ENCODE measurements at regions not wholly inside any gene's neighbourhood (a gene's known extent, or its start where the extent isn't known, plus 50 kb on each side); places are given as distances from the start of the nearest gene placed in this dataset.

GRCh38 chr6:12578097-12578496, 138.5 kb upstream of the PHACTR1 start:
- Histone ChIP-seq H3K79me1 (ENCODE audit: insufficient read depth, low read depth, low read length, poor library complexity, severe bottlenecking) (no peaks in the 10 kb centered on the region), H3K23ac (ENCODE audit: insufficient read length, low read depth, low read length) (no peak overlapping the region), H3T11ph (ENCODE audit: low read length) (no peak overlapping the region), H3K56ac (ENCODE audit: insufficient read length, low read depth, low read length) (no peak overlapping the region), H3K9me3 (ENCODE audit: control insufficient read depth, low read depth, low read length) (no peaks in the 10 kb centered on the region), H2BK12ac (ENCODE audit: insufficient read length, low read depth, low read length) (no peak overlapping the region), H3K9ac (ENCODE audit: extremely low read depth, insufficient read length, low read length) (no peak overlapping the region), H3K79me2 (ENCODE audit: insufficient read depth, low read length) (no peaks in the 10 kb centered on the region), H2BK15ac (ENCODE audit: low read depth, low read length) (no peak overlapping the region), H2BK5ac (ENCODE audit: insufficient read length, low read length) (no peak overlapping the region), H4K5ac (ENCODE audit: insufficient read length, low read depth, low read length) (no peak overlapping the region), H3K27ac (ENCODE audit: insufficient read length, low read depth, low read length) (no peak overlapping the region), H3K23me2 (ENCODE audit: insufficient read length, low read depth, low read length, poor library complexity, severe bottlenecking) (no peaks in the 10 kb centered on the region), H3K18ac (ENCODE audit: insufficient read length, low read depth, low read length) (no peak overlapping the region), H3K4ac (ENCODE audit: low read depth, low read length) (no peak overlapping the region), H2AFZ (ENCODE audit: low read length) (no peak overlapping the region), H4K91ac (ENCODE audit: insufficient read length, low read depth, low read length) (no peak overlapping the region), H2AK5ac (ENCODE audit: insufficient read length, low read length) (no peak overlapping the region), H2BK120ac (ENCODE audit: low read depth, low read length, poor library complexity, severe bottlenecking) (no peak overlapping the region), H3K27me3 (ENCODE audit: insufficient read depth, low read length) (no peaks in the 10 kb centered on the region), H3K4me2 (ENCODE audit: insufficient read depth, insufficient read length, low read length) (no peak overlapping the region), H4K8ac (replicated peaks; ENCODE audit: insufficient read length, low read depth, low read length) (no peak overlapping the region), H3K4me1 (ENCODE audit: insufficient read depth, low read length) (peaks cover 3% of the 10 kb centered on the region; the same call in 1 of the 2 replicates), H2BK20ac (ENCODE audit: low read depth, low read length, poor library complexity, severe bottlenecking) (no peak overlapping the region), H4K20me1 (ENCODE audit: control insufficient read depth, insufficient read depth, insufficient read length) (no peaks in the 10 kb centered on the region), H3K14ac (ENCODE audit: insufficient read depth, low read length) (no peak overlapping the region)
- Mint-ChIP-seq H3K27me3 (ENCODE audit: low read depth) (no peaks in the 10 kb centered on the region; the same call in 1 of the 2 replicates), H3K27ac (no peak overlapping the region), H3K4me1 (peaks cover 4 to 5% of the 10 kb centered on the region in 2 experiments), H3K4me3 (no peak overlapping the region), H3K9me3 (no peaks in the 10 kb centered on the region), H3K36me3 (ENCODE audit: insufficient read depth in 1 of 3, low read depth in 3 of 3) (no peaks in the 10 kb centered on the region)
- TF ChIP-seq, protein P1, sequence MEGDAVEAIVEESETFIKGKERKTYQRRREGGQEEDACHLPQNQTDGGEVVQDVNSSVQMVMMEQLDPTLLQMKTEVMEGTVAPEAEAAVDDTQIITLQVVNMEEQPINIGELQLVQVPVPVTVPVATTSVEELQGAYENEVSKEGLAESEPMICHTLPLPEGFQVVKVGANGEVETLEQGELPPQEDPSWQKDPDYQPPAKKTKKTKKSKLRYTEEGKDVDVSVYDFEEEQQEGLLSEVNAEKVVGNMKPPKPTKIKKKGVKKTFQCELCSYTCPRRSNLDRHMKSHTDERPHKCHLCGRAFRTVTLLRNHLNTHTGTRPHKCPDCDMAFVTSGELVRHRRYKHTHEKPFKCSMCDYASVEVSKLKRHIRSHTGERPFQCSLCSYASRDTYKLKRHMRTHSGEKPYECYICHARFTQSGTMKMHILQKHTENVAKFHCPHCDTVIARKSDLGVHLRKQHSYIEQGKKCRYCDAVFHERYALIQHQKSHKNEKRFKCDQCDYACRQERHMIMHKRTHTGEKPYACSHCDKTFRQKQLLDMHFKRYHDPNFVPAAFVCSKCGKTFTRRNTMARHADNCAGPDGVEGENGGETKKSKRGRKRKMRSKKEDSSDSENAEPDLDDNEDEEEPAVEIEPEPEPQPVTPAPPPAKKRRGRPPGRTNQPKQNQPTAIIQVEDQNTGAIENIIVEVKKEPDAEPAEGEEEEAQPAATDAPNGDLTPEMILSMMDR (conservative IDR thresholded peaks at IDR 0.05): no peak
- DNase-seq: no peak

All from H9 (cell line).